CD4-positive, alpha-beta T cell (primary cell): ENCODE measurements at regions not wholly inside any gene's neighbourhood (a gene's known extent, or its start where the extent isn't known, plus 50 kb on each side); places are given as distances from the start of the nearest gene placed in this dataset.

Experiments used
- ATAC-seq: fragments of 200-7000 bp; cut with Tn5 transposase; one replicate; pipeline ENCODE4 v1.10.0; 2022; ENCODE audit warnings: mild to moderate bottlenecking; ENCODE audit not compliant: poor library complexity
- CTCF ChIA-PET: fragments of 350-600 bp; sonication (Branson Sonifier 250); formaldehyde crosslinking; loops from one replicate; lab custom pipeline; 2021; ENCODE audit warnings: antibody characterized with exemption, inconsistent platforms; lab: Charles Lee
- POLR2A ChIA-PET: fragments of 350-600 bp; sonication (Branson Sonifier 250); formaldehyde crosslinking; loops from one replicate; lab custom pipeline; 2021; ENCODE audit warnings: antibody characterized with exemption, inconsistent platforms; lab: Charles Lee
- DNase-seq, 14 experiments: peaks; one replicate each; pipeline ENCODE4 v3.0.0-alpha.2; 2013 to 2020; ENCODE audit warnings: mixed read lengths in 2 of 14
- H3K27ac ChIP-seq, 2 donors: one replicate each; pipeline versions ENCODE4 v1.5.1 to v1.7.0; 2013; ENCODE audit warnings: low read length in 2 of 2, low read depth in 1 of 2, mild to moderate bottlenecking in 1 of 2
- H3K27me3 ChIP-seq, 2 experiments: 1 replicate in 1 of 2; 2 replicates in 1 of 2; pipeline versions ENCODE4 v1.6.1 to v1.7.0; 2013; ENCODE audit warnings: low read length in 2 of 2, control low read depth in 1 of 2, mild to moderate bottlenecking in 1 of 2, moderate library complexity in 1 of 2; ENCODE audit not compliant: insufficient read depth in 2 of 2, control insufficient read depth in 1 of 2
- H3K36me3 ChIP-seq: one replicate; pipeline ENCODE4 v1.6.1; 2013; ENCODE audit warnings: low read length, control low read depth; ENCODE audit not compliant: insufficient read depth
- H3K4me1 ChIP-seq: one replicate; pipeline ENCODE4 v1.6.1; 2013; ENCODE audit warnings: low read length, control low read depth; ENCODE audit not compliant: insufficient read depth
- H3K4me3 ChIP-seq: one replicate; pipeline ENCODE4 v1.5.1; 2013; ENCODE audit warnings: mild to moderate bottlenecking, low read length, moderate library complexity
- H3K9me3 ChIP-seq, 2 experiments: 1 replicate in 1 of 2; 2 replicates in 1 of 2; pipeline versions ENCODE4 v1.6.1 to v1.7.0; 2013; ENCODE audit warnings: low read length in 2 of 2, mild to moderate bottlenecking in 2 of 2, control low read depth in 1 of 2, moderate library complexity in 1 of 2; ENCODE audit not compliant: control insufficient read depth in 1 of 2, insufficient read depth in 1 of 2
- H3K27ac Mint-ChIP-seq: one replicate; pipeline ENCODE4 v1.8.0; 2020; ENCODE audit warnings: mixed read lengths
- H3K27me3 Mint-ChIP-seq: one replicate; pipeline ENCODE4 v1.8.0; 2021; ENCODE audit warnings: mixed read lengths
- H3K36me3 Mint-ChIP-seq: one replicate; pipeline ENCODE4 v1.8.0; 2021; ENCODE audit warnings: low read depth, mixed read lengths
- H3K4me1 Mint-ChIP-seq: one replicate; pipeline ENCODE4 v1.8.0; 2021; ENCODE audit warnings: low read depth, mixed read lengths
- H3K4me3 Mint-ChIP-seq: one replicate; pipeline ENCODE4 v1.8.0; 2020; ENCODE audit warnings: mild to moderate bottlenecking, mixed read lengths
- H3K9me3 Mint-ChIP-seq: one replicate; pipeline ENCODE4 v1.8.0; 2020; ENCODE audit warnings: mixed read lengths
- CTCF ChIP-seq: fragments of 200-600 bp; IDR thresholded peaks from one replicate; pipeline ENCODE4 v1.8.0; 2022; ENCODE audit warnings: antibody characterized with exemption, mild to moderate bottlenecking
- intact Hi-C, 2 experiments: fragments of 100-400 bp; cut with DNase I in 1 of 2; cut with micrococcal nuclease in 1 of 2; formaldehyde crosslinking; loops; one replicate each; pipeline versions ENCODE4 v1.15.1 to v1.9.0; 2023 to 2025; cut with DNase I, micrococcal nuclease

DNA sequence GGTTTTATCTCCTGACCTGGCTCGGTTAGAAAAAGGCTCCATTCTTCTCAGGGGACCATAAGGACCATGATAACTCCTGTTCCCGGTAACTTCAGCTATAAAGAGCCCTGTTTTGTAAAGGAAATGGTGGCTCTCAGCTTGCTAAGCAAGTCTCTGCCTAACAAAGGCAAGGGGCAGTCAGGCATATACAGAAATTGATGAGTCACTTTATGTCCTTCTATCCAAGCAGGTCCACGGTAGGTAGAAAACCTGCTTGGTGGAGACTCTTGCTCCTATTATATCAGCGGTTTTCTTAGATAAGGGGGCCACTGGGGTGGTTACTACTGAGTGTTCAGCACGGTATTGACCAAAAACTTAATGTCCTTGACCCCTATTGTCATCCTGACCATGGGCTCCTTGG is 203.0 kb upstream of the KLF8 start:
- H3K27ac Mint-ChIP-seq: no peak overlapping the region
- no peak for ATAC-seq
- ChIA-PET POLR2A (no interaction called here), CTCF (no interaction called here)
- Histone ChIP-seq H3K9me3 (no peaks in the 10 kb centered on the region), H3K27me3 (no peaks in the 10 kb centered on the region), H3K27ac (no peak overlapping the region), H3K4me3 (no peak overlapping the region), H3K4me1 (no peaks in the 10 kb centered on the region), H3K36me3 (no peaks in the 10 kb centered on the region)
- no peak for DNase-seq
- H3K4me1 Mint-ChIP-seq: no peaks in the 10 kb centered on the region
- H3K4me3 Mint-ChIP-seq: no peak overlapping the region
- no peaks in the 10 kb centered on the region for H3K27me3 Mint-ChIP-seq
- peaks cover 3% of the 10 kb centered on the region for H3K36me3 Mint-ChIP-seq
- TF ChIP-seq CTCF: no peak
- no peaks in the 10 kb centered on the region for H3K9me3 Mint-ChIP-seq
- intact Hi-C loops: no loop called here

DNA sequence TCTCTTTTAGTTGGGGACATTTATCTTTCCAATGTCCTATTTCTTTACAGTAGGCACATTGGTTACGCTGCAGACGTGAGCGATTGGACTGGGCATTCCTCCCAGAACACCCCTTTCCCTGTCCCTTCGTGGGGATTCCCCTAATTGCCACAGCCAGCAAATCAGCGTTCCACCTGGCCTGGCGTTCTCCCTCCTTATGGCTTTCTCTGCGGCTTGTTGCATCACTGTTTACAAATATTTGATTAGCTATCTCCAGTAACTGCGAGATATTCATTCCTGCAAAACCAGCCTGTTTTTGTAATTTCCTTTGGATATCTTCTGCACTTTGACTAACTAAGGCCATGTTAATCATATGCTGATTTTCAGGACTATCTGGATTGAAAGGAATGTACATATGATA is 202.5 kb upstream of the KLF8 start:
- ATAC-seq: no peak
- Mint-ChIP-seq H3K4me1 (no peaks in the 10 kb centered on the region), H3K36me3 (peaks cover 3% of the 10 kb centered on the region), H3K9me3 (no peaks in the 10 kb centered on the region), H3K4me3 (no peak overlapping the region), H3K27ac (no peak overlapping the region), H3K27me3 (no peaks in the 10 kb centered on the region)
- H3K9me3 ChIP-seq: peaks cover 0 to 2% of the 10 kb centered on the region in 2 experiments
- intact Hi-C loops: no loop called here
- DNase-seq: no peak
- ChIA-PET CTCF (no interaction called here), POLR2A (no interaction called here)
- no peak overlapping the region for H3K27ac ChIP-seq
- H3K4me3 ChIP-seq: no peak overlapping the region
- no peak for TF ChIP-seq CTCF
- no peaks in the 10 kb centered on the region for H3K4me1 ChIP-seq
- no peaks in the 10 kb centered on the region for H3K27me3 ChIP-seq
- no peaks in the 10 kb centered on the region for H3K36me3 ChIP-seq

GRCh38 chrX:56031409-56031808 is 200.7 kb upstream of the KLF8 start:
- ATAC-seq (no peak), DNase-seq (no peak)
- Histone ChIP-seq H3K9me3 (peaks cover 0 to 5% of the 10 kb centered on the region in 2 experiments), H3K4me3 (no peak overlapping the region), H3K4me1 (no peaks in the 10 kb centered on the region), H3K36me3 (no peaks in the 10 kb centered on the region), H3K27ac (no peak overlapping the region), H3K27me3 (no peaks in the 10 kb centered on the region)
- H3K4me3 Mint-ChIP-seq: no peak overlapping the region
- H3K36me3 Mint-ChIP-seq: peaks cover 3% of the 10 kb centered on the region
- CTCF ChIA-PET: no interaction called here
- no peak for TF ChIP-seq CTCF
- POLR2A ChIA-PET: no interaction called here
- peaks cover 2% of the 10 kb centered on the region for H3K9me3 Mint-ChIP-seq
- no peaks in the 10 kb centered on the region for H3K4me1 Mint-ChIP-seq
- no peaks in the 10 kb centered on the region for H3K27me3 Mint-ChIP-seq
- intact Hi-C loops: no loop called here
- no peak overlapping the region for H3K27ac Mint-ChIP-seq
